ENCODE measurements at regions not wholly inside any gene's neighbourhood (a gene's known extent, or its start where the extent isn't known, plus 50 kb on each side); places are given as distances from the start of the nearest gene placed in this dataset.

GRCh38 chr5:93355691-93356090 is 225.3 kb downstream of the NR2F1-AS1 start:
- ChIA-PET CTCF (no interaction called here), POLR2A (no interaction called here)
- DNase-seq (ENCODE audit: low spot score) (no peak), ATAC-seq (no peak)
- no peak overlapping the region for H3K4me3 Mint-ChIP-seq
- H3K9me3 Mint-ChIP-seq, result peaks cover 5% of the 10 kb centered on the region; the same call in 1 of the 2 replicates
- TF ChIP-seq CREM (CRISPR knock-in tag; IDR thresholded peaks at IDR 0.05) (no peak), ZNF263 (CRISPR knock-in tag; IDR thresholded peaks at IDR 0.05; ENCODE audit: low read depth) (no peak), EMX1 (CRISPR knock-in tag; IDR thresholded peaks at IDR 0.05) (no peak), NFE2L1 (CRISPR knock-in tag; IDR thresholded peaks at IDR 0.05) (no peak), PRRX2 (CRISPR knock-in tag; IDR thresholded peaks at IDR 0.05) (no peak), TEAD4 (CRISPR knock-in tag; IDR thresholded peaks at IDR 0.05) (no peak), MXD4 (CRISPR knock-in tag; IDR thresholded peaks at IDR 0.05; ENCODE audit: borderline replicate concordance) (no peak), RELA (CRISPR knock-in tag; IDR thresholded peaks at IDR 0.05; ENCODE audit: borderline replicate concordance) (no peak), ESRRA (CRISPR knock-in tag; IDR thresholded peaks at IDR 0.05; ENCODE audit: borderline replicate concordance) (no peak), FOXK1 (CRISPR knock-in tag; IDR thresholded peaks at IDR 0.05) (no peak), NFATC4 (CRISPR knock-in tag; IDR thresholded peaks at IDR 0.05) (no peak), ZNF121 (CRISPR knock-in tag; IDR thresholded peaks at IDR 0.05) (no peak)
- TF ChIP-seq, protein P1, sequence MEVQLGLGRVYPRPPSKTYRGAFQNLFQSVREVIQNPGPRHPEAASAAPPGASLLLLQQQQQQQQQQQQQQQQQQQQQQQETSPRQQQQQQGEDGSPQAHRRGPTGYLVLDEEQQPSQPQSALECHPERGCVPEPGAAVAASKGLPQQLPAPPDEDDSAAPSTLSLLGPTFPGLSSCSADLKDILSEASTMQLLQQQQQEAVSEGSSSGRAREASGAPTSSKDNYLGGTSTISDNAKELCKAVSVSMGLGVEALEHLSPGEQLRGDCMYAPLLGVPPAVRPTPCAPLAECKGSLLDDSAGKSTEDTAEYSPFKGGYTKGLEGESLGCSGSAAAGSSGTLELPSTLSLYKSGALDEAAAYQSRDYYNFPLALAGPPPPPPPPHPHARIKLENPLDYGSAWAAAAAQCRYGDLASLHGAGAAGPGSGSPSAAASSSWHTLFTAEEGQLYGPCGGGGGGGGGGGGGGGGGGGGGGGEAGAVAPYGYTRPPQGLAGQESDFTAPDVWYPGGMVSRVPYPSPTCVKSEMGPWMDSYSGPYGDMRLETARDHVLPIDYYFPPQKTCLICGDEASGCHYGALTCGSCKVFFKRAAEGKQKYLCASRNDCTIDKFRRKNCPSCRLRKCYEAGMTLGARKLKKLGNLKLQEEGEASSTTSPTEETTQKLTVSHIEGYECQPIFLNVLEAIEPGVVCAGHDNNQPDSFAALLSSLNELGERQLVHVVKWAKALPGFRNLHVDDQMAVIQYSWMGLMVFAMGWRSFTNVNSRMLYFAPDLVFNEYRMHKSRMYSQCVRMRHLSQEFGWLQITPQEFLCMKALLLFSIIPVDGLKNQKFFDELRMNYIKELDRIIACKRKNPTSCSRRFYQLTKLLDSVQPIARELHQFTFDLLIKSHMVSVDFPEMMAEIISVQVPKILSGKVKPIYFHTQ (CRISPR knock-in tag; IDR thresholded peaks at IDR 0.05), result no peak
- TF ChIP-seq, protein P2, sequence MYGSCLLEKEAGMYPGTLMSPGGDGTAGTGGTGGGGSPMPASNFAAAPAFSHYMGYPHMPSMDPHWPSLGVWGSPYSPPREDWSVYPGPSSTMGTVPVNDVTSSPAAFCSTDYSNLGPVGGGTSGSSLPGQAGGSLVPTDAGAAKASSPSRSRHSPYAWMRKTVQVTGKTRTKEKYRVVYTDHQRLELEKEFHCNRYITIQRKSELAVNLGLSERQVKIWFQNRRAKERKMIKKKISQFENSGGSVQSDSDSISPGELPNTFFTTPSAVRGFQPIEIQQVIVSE (CRISPR knock-in tag; IDR thresholded peaks at IDR 0.05; ENCODE audit: borderline replicate concordance), result no peak
- TF ChIP-seq, protein P3, sequence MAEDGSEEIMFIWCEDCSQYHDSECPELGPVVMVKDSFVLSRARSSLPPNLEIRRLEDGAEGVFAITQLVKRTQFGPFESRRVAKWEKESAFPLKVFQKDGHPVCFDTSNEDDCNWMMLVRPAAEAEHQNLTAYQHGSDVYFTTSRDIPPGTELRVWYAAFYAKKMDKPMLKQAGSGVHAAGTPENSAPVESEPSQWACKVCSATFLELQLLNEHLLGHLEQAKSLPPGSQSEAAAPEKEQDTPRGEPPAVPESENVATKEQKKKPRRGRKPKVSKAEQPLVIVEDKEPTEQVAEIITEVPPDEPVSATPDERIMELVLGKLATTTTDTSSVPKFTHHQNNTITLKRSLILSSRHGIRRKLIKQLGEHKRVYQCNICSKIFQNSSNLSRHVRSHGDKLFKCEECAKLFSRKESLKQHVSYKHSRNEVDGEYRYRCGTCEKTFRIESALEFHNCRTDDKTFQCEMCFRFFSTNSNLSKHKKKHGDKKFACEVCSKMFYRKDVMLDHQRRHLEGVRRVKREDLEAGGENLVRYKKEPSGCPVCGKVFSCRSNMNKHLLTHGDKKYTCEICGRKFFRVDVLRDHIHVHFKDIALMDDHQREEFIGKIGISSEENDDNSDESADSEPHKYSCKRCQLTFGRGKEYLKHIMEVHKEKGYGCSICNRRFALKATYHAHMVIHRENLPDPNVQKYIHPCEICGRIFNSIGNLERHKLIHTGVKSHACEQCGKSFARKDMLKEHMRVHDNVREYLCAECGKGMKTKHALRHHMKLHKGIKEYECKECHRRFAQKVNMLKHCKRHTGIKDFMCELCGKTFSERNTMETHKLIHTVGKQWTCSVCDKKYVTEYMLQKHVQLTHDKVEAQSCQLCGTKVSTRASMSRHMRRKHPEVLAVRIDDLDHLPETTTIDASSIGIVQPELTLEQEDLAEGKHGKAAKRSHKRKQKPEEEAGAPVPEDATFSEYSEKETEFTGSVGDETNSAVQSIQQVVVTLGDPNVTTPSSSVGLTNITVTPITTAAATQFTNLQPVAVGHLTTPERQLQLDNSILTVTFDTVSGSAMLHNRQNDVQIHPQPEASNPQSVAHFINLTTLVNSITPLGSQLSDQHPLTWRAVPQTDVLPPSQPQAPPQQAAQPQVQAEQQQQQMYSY (CRISPR knock-in tag; IDR thresholded peaks at IDR 0.05), result no peak
- TF ChIP-seq, protein P4, sequence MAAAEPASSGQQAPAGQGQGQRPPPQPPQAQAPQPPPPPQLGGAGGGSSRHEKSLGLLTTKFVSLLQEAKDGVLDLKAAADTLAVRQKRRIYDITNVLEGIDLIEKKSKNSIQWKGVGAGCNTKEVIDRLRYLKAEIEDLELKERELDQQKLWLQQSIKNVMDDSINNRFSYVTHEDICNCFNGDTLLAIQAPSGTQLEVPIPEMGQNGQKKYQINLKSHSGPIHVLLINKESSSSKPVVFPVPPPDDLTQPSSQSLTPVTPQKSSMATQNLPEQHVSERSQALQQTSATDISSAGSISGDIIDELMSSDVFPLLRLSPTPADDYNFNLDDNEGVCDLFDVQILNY (CRISPR knock-in tag; IDR thresholded peaks at IDR 0.05), result no peak
- no peaks in the 10 kb centered on the region for H3K36me3 Mint-ChIP-seq
- peaks cover 6% of the 10 kb centered on the region for H3K4me1 Mint-ChIP-seq
- no peaks in the 10 kb centered on the region for H3K27me3 Mint-ChIP-seq (ENCODE audit: low read depth)
- no peak overlapping the region for H3K27ac Mint-ChIP-seq

GRCh38 chr5:93352186-93352585 is 228.8 kb downstream of the NR2F1-AS1 start:
- ATAC-seq (no peak), DNase-seq (ENCODE audit: low spot score) (no peak)
- peaks cover 6% of the 10 kb centered on the region for H3K9me3 Mint-ChIP-seq
- CTCF ChIA-PET, result no interaction called here
- TF ChIP-seq FOXJ3 (CRISPR knock-in tag; IDR thresholded peaks at IDR 0.05; ENCODE audit: borderline replicate concordance) (no peak), TP53 (CRISPR knock-in tag; IDR thresholded peaks at IDR 0.05) (no peak), HMGA2 (CRISPR knock-in tag; IDR thresholded peaks at IDR 0.05) (no peak), ZNF138 (CRISPR knock-in tag; conservative IDR thresholded peaks at IDR 0.05) (no peak), FOXK1 (CRISPR knock-in tag; IDR thresholded peaks at IDR 0.05) (no peak), NFE2L1 (CRISPR knock-in tag; IDR thresholded peaks at IDR 0.05) (no peak)
- TF ChIP-seq, protein P5, sequence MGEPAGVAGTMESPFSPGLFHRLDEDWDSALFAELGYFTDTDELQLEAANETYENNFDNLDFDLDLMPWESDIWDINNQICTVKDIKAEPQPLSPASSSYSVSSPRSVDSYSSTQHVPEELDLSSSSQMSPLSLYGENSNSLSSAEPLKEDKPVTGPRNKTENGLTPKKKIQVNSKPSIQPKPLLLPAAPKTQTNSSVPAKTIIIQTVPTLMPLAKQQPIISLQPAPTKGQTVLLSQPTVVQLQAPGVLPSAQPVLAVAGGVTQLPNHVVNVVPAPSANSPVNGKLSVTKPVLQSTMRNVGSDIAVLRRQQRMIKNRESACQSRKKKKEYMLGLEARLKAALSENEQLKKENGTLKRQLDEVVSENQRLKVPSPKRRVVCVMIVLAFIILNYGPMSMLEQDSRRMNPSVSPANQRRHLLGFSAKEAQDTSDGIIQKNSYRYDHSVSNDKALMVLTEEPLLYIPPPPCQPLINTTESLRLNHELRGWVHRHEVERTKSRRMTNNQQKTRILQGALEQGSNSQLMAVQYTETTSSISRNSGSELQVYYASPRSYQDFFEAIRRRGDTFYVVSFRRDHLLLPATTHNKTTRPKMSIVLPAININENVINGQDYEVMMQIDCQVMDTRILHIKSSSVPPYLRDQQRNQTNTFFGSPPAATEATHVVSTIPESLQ (CRISPR knock-in tag; IDR thresholded peaks at IDR 0.05), result no peak
- H3K27ac Mint-ChIP-seq, result no peak overlapping the region
- no peaks in the 10 kb centered on the region for H3K36me3 Mint-ChIP-seq
- H3K27me3 Mint-ChIP-seq (ENCODE audit: low read depth), result no peaks in the 10 kb centered on the region
- H3K4me3 Mint-ChIP-seq, result no peak overlapping the region
- H3K4me1 Mint-ChIP-seq, result peaks cover 2% of the 10 kb centered on the region; the same call in 1 of the 2 replicates
- POLR2A ChIA-PET, result no interaction called here
